ENCODE measurements at regions not wholly inside any gene's neighbourhood (a gene's known extent, or its start where the extent isn't known, plus 50 kb on each side); places are given as distances from the start of the nearest gene placed in this dataset.

DNA sequence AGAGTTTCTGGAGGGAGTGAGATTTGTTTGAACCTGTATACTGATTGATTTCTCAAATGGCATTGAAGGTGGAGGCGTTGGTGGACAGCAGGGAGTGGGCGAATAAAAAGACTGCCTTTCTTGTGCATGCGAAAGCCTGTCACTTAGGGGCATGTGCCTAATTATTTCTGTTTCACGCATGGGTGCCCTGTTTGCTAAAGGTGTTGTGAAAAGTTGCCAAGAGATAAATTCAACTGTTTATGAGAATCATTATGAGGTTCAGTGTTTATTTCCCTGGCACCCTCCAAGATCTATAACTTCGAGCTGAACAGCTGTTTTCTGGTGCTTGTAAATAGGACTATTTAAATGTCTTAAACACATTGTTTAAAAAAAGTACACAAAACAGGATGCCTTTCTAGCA, 67.4 kb upstream of the DMRTA1 start:
- TF ChIP-seq CTCF (IDR thresholded peaks at IDR 0.05; ENCODE audit: low read depth, low read length): no peak
- no peak for DNase-seq (ENCODE audit: extremely low read depth, low read depth)

GRCh38 chr9:22381170-22381569, 65.5 kb upstream of the DMRTA1 start:
- TF ChIP-seq CTCF (IDR thresholded peaks at IDR 0.05; ENCODE audit: low read depth, low read length): no peak
- no peak for DNase-seq (ENCODE audit: extremely low read depth, low read depth)

GRCh38 chr9:22382331-22382730, 64.3 kb upstream of the DMRTA1 start:
- no peak for DNase-seq (ENCODE audit: extremely low read depth, low read depth)
- no peak for TF ChIP-seq CTCF (IDR thresholded peaks at IDR 0.05; ENCODE audit: low read depth, low read length)

DNA sequence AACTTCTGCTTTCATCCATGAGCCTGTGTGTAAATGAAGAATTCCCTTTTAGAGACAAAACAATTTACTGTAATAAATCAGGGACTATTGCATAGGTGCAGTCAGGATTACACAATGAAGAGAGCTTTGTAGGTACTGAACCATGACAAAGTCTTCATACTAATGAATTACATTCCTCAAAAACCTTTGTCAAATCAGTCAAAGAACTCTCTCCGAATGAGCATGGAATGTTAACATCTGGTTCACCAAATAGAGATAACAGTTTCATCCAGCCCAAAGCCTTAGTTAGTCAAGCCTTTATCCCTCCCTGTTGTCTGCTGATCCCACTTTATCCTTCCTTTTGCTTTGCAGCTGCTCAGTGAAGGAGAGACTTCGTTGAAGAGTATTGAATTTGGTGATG, 62.9 kb upstream of the DMRTA1 start:
- no peak for TF ChIP-seq CTCF (IDR thresholded peaks at IDR 0.05; ENCODE audit: low read depth, low read length)
- no peak for DNase-seq (ENCODE audit: extremely low read depth, low read depth)

DNA sequence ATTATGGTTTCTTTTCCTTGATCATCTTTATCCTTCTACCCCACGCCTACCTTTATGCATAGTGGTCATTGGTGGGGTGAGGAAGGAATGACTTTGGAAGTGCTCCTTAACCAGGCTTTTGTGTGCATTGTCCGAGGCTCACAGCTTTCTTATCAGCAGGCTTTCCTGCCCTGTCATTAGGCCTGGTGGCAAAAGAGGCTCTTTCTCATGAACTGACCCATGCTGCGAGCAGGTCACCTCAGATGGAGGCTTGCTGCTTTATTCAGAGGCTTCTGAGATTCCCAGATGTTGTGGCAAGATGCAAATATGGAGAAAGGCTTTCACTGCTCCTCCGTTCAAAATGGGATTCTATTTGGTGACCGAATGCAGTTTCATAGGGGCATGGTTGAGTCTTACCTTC, 57.4 kb upstream of the DMRTA1 start:
- no peak for DNase-seq (ENCODE audit: extremely low read depth, low read depth)
- TF ChIP-seq CTCF (IDR thresholded peaks at IDR 0.05; ENCODE audit: low read depth, low read length): no peak

DNA sequence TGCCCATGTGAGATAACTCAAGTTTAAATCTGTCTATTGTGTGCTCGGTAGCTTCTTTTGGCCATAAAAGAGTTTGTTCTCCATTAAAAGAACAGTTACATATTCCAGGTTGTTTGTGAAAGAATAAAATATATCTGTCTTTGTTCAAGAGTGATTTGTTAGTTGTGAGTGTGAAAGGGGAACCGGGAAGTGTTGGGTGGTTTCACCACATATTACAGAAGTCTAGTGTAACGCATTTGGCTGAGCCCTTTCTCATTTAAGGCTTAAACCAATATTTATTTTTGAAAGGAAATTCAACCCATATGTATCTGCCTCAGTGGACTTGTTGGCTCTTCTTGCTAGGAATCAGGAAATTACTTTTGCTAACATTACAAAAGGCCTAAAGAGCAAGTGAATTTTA, 54.1 kb upstream of the DMRTA1 start:
- DNase-seq (ENCODE audit: extremely low read depth, low read depth): no peak
- no peak for TF ChIP-seq CTCF (IDR thresholded peaks at IDR 0.05; ENCODE audit: low read depth, low read length)

GRCh38 chr9:22395687-22396141, 50.9 kb upstream of the DMRTA1 start:
- DNase-seq (ENCODE audit: extremely low read depth, low read depth): no peak
- no peak for TF ChIP-seq CTCF (IDR thresholded peaks at IDR 0.05; ENCODE audit: low read depth, low read length)
